GM21526 (cell line): ENCODE measurements at regions not wholly inside any gene's neighbourhood (a gene's known extent, or its start where the extent isn't known, plus 50 kb on each side); places are given as distances from the start of the nearest gene placed in this dataset.

Source experiments
- ATAC-seq: cut with Tn5 transposase; IDR thresholded peaks from one replicate; pipeline ENCODE4 v1.9.1; 2021; ENCODE audit warnings: moderate library complexity; ENCODE audit not compliant: unreplicated experiment, low FRiP score

DNA sequence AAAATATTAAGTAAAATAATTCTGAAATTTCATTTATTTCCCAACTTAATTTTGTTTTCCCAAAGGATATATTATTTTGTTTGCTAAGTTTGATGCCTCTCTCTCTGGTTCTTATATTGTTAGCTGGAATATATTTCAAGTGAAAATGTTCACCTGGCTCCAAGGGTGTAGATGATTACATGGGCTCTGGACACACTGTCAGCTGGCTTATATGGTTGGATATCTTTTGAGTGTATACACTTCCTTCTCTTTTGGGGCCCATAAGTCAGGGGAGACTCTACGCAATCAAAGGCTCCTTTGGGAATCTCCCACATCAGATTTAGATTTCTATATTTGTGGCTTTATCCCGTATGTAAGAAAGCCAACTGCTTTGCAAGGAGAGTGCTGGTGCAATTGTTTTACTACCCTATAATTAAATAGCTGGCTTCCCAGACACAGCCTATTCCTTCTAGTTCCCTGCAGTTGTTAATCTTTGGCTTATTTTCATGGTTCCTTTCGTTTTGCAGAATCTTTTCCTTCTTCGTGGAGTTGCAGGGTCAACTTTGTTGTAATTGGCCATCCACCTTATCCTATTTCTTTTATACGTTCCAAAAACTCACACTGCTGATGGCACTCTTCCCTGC, 225.7 kb downstream of the DPH6 start:
- ATAC-seq, result no peak

DNA sequence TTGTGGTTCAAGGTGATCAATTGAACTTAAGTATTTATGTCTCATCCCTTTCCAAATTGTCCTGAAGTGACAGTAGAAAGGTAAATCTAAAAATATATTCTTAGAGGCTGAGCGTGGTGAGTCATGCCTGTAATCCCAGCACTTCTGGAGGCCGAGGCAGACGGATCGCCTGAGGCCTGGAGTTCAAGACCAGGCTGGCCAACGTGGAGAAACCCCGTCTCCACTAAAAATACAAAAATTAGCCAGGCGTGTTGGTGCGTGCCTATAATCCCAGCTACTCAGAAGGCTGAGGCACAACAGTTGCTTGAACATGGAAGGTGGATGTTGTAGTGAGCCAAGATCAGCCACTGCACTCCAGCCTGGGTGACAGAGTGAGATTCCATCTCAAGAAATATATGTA, 226.6 kb downstream of the DPH6 start:
- no peak for ATAC-seq

DNA sequence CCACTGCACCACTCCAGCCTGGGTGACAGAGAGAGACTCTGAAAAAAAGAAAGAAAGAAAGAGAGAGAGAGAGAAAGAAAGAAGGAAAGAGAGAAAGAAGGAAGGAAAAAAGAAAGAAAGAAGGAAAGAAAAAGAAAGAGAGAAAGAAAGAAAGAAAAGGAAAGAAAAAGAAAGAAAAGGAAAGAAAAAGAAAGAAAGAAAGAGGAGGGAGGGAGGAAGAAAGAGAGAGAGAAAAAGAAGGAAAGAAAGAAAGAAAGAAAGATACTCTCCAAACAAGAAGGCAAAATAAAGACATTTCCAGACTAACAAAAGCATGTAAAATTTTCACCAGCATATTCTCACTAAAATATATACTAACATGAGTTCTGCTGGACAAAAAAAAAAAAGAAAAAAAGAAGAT, 228.7 kb downstream of the DPH6 start:
- ATAC-seq, result no peak

DNA sequence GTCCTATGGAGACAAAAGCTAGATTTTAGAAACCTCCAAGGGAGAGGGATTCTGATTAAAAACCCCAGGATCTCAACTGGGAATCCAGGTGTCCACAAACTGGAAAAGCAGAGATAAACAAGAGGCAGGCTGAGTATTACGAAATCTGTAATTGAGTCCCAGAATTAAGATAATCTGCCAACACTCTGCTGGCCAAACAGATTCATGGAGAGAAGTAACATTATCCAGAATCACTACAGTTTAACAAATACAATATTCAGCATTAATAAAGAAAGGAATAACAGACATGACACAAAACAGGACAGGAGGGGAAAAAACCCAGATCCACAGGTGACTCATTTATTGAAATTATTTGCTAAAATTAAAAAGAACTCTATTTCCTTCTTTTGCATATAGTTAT, 227.2 kb upstream of the NANOGP8 start:
- no peak for ATAC-seq

DNA sequence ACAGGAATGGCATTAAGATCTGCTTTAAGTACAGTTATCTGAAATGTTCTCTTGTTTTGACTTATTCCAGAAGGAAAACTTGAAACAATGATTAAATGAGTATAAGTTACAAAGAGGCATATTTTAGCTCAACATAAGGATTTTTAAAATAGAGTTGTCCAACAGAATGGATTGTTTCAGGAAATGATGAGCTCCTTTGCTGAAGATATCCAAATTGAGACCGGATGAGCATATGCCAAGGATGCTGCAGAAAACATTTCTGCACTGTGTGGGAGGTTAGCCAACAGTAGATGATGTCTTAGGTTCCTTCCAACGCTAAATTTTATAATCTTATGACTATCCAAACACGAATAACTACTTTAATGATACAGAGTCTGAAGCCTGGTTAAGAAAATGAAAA, 226.5 kb upstream of the NANOGP8 start:
- no peak for ATAC-seq

DNA sequence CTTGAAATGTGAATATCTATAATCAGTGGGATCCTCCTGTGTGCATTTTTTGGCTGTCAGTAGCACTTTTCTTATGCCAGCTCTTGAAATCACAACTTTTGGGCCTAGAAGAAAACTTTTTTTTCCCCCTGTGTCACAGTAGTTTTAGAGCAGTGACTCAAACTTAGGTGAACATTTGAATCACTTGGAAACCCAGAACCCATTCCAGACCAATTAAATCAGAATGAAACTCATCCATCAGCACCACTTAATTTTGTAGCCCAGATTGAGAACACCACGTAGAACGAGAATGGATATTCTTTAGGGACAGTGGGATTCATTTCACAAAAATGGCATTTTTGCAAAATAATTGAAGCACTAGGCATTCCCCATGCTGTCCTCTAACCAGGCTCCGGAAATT, 224.8 kb upstream of the NANOGP8 start:
- no peak for ATAC-seq

DNA sequence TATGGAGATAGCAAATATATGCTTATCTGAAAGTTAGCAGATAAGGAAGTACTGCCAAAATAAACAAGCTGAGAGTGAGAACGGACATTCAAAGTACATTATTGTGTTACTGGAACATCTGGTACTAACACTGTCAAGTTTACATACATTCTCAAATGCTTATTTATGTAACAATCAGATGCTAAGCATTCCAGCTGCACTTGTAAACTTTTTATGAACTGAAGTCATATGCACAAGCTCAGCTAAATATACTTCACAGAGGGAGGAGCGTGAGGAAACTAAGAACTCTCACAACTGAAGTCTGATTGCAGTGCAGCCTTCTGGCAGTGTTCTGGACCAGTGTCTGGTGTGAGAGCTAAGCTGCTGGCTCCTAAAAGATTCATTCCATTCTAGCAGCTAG, 223.7 kb upstream of the NANOGP8 start:
- no peak for ATAC-seq

DNA sequence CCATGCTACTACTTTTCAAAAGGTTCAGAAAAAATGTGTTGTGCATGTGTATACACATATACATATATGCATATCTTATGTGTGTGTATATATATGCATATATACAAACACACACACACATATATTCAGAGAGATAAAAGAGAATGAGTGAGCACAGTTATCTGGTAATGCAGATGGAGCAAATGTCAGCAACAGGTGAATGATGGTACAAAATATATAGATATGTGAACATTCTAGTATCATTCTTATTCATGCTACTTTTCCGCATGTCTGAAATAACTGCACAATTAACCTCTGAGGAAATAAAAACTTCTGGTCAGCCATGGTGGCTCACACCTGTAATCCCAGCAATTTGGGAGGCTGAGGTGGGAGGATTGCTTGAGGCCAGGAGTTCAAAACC, 222.6 kb upstream of the NANOGP8 start:
- ATAC-seq, result no peak

DNA sequence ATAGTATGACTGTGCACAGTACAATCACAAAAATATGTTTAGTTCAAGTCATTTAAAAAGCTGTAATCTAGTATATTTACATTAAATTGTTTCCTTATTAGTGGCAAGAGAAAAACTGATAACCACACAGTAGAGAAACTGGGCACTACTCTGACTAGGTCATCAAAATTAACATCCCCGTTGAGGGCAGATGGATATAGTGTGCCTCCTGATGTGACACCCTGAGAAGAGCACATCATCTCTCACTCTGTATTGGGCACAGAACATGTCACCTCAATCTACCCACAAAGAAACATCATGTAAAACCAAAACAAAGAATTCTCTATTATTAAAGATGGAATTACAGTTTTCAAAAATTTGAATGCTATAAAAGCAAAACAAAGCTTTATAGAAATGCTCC, 221.9 kb upstream of the NANOGP8 start:
- no peak for ATAC-seq

DNA sequence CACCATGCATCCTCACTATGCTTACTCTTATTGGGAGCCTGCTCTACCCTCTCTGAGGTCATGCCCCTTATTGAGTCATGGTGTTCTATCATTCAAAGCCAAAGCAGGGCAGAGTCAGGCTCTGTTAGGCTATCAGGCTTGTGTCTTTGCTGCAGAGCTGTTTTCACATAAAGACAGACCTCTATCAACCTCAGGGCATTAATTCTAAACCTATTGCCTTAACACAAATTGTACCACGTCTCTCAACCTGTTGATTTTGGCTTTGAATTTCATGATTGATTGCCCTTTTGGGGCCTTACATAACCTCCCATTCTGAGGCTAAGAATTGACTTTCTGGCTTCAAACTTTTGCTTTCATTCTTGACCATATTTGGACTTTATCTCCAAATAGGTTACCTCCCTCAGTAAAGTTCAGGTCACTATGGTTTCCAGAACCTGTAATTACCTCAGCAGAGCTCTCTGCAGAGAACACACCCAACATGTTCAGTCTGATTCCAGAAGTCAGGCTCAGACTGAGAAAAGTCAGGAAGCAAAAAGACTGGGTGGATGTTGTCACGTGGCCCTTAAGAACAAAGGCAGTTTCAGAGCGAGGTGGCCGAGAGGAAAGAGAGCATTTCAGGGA, 221.4 kb upstream of the NANOGP8 start:
- no peak for ATAC-seq

DNA sequence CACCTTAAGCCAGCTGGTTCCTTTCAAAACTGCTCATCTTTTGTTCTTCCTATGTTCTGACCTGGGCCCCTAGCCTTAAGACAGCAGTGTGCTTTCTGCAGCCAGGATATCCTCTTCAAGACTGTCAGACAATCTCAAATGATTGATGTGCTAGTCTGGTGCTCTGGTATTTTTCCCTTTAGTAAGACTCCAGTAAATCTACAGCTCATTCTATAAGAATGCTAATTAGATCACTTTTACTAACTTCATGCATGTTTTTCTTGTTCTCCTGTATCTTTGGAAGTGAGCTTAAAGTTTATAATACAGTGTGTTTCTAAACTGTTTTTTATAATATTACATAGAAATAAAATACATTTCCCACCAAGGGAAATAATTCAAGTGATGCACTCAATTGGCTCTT, 220.9 kb upstream of the NANOGP8 start:
- no peak for ATAC-seq

DNA sequence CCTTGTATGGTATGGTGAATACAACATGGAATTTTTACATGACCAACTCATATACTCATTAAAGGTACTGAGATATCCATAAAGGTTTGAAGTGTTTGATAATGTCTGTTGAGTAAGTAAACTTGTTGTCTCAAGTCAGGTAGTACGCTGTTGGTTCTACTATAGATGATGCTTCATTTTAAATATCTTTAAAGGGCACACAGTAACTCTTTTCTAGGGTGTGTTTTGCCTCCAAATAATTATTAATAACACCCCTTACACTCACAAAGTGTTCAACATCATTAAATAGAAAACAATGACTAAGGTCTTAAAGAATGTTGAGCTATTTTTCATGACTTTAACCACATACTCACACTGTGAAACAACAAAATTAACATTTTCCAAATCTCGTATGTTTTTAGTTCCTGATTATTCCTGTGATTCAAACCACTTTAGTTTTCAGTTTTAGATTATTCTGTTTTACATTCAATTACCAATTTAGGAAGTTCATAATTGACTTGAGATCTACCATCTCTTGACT, 220.0 kb upstream of the NANOGP8 start:
- no peak for ATAC-seq

DNA sequence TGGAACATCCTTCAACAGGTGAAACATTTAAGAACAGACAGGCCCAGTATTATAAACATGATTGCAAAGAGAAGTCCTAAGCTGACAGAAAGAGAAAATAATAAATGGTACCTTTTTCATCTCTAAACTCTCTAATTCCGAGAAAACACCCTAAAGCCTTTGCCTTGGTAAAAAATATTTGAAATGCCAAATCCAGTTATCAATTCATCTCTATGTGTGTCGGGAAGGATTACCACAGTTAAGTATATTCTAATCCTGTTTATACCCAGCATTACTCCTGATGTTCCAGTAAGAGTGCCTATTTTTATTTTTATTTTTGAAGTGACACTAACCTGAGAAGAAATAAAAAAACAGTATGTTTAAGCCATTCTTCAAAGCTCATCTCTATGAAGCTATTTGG, 219.3 kb upstream of the NANOGP8 start:
- ATAC-seq, result no peak

DNA sequence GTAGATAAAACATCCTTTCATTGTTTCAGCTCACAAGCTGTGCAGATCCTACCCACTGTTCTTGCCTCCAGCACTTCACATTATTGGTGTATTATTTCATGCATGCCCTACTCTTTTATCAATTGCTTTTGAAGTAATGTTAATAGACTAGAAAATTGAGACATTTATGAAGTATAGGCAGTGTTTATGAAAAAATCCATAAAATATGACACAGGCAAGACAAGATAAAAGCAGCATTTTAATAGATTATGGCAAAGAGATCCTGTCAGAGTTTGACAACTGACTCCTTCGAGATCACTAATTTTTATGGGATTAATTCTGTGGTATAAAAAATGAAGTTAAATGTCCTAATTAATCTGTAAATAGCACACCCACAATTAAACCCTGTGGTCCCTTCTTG, 217.2 kb upstream of the NANOGP8 start:
- ATAC-seq, result no peak

DNA sequence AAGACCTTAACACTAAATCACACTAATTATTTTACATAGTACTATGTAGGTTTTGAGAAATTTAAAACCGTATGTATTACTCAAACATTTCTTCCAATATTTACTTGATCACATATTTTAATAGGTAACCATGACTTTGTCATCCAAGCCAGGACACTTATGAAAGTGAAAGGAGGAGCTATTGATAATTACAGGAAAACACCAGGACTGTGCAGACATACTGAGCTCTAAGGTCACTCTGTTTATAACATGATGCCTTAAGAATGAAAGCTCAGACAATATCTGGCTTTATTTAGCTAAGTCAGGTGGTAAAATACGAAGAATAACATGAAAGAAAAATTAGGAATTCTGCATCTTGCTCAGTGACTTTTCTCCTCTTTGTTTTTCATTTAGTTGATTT, 216.0 kb upstream of the NANOGP8 start:
- ATAC-seq, result no peak

DNA sequence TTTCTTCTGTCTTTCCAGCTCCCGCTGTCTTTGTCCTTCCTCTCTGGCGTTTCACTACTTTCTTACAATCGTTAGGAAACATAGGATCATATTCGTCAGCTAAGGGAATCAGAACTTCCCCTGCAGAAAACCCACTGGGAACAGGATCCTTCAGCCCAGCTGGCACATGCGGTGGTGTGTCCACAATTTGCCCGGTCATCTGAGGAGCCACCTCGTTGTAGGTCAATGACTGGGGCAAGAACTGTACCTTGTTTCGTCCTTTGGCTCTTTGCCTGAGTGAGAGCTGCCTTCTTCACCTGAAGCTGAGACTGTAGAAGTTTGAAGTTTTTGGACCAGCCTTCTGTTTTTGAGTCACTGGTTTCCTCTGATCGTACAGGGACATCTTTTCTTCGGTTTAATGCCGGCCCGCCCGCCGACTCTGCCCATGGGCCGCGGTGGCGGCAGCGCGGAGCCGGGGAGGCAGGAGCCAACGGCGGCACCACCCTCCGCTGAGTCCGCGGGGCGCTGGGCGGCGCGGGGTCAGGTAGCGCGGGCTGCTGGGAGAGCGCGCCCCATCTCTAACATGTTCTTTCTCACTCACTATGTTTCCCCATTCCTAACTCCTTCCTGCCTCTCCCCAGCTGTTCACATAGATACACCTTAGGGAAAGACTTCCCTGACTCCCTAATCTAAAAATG, 214.1 kb upstream of the NANOGP8 start:
- no peak for ATAC-seq

DNA sequence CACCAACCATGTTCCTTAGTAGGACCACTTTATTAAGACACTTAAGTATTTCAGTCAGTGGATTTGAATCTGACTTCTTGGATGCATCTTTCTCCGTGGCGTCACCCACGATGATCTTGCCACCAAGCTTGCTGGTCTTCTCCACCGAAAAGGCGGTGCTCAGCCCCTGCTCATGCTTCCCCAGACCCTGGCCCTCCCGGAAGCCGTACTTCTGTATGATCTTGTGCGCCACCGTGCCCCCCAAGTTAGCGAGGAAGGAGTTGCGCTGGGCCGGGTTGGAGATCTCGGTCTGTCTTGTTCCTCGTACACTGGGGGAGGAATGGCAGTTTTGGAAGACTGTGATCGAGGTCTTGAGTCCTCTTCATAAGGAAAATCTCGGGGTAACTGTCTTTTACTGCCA, 213.4 kb upstream of the NANOGP8 start:
- no peak for ATAC-seq

DNA sequence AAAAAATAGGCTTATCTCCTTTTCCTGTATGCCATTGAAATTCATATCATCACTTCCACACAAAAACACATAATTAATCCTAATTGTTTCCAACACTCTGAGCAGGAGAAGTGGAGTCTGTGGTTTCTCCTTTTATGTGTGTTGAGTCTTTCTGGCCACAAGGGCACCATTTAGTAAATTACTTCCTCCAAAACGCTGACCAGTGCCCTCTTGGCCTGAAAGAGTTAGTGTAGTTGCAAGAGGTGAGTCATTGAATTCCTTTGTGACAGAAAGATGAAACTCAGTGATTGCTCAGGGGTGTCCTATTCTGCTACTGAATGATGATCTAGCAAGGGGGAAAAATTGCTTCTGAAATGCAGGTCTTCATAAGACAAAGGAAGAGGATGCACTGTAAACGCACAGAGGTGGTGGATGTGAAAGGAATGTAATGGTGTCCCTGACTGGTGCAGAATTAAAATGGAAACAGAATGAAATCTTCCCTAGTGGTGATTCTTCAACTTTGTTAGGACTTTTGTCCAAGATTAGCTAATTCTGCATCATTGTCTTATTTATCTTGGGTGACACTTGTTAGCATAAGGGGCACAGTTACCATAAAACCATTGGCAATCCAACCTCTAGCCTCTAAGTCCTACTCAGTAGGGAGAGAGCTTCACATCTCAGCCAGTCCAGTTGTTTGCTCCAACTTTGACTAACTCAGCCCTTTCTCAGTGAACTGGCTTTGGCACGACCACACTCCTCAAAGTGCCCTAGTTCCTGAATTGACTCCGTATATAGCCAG, 208.4 kb upstream of the NANOGP8 start:
- ATAC-seq, result no peak

DNA sequence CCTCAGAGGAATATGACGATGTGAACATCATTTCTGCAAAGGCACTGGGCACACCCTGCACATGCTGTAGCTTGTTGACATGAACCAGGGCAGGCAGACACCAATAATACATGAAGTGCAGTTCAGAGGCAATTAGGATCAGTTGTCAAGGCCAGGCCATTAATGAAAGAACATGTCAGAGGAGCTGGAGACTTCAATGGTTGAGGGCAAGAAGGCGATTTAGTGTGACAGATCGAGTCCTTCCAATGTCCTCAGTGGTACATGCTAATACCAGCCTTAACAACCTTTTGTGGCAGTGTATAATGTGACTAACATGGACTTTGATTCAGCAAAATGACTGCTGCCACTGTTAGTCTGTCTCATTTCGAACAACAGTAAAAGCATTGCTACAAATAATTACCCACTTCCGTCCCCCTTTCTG, 205.2 kb upstream of the NANOGP8 start:
- ATAC-seq, result no peak

DNA sequence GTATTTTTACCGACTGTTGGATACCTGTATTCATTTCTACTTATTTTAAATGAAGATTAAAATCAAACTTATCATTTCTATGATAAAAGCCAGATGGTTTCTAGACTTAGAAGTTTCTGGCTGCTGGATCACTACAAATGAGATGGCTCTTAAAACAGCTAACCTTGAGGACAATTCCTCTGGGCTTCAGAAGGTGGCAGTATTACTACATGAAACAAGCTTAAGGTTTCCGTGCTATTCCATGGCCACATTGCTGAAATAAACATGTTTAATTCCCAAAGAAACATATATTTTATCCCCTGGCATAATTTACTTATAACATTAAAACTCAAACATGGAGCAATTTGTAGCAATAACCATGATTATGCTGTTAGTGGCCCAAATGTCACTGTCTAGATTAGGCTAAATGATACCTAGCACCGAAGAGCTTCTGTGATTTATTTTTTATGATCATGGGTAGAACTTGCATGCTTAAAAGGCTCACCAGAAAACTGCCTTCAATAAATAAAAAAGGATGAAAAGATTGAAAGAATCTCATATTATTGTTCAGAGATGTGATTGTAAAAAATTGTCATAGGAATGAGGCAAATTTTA, 204.0 kb upstream of the NANOGP8 start:
- ATAC-seq, result peak; percentile 52

DNA sequence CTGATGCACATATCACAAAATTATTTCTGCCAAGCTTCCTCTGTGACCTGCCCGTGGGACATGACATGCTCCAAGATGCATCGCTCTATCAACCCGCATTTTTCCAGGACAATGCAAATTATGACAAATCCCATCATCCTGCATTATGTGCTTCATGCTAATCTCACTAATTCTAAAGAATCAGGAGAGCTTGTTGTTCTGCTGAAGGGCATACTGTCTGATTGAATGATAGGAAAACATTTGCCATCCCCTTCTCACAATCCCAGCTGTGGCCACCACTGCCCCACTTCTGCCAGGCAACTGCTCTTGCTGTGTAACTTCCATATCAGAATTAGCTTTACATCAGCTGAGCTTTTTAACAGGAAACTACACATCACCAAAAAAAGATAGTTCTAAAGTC, 203.5 kb upstream of the NANOGP8 start:
- ATAC-seq, result no peak
